Astrocyte (in vitro differentiated cells and primary cell): ENCODE measurements at regions not wholly inside any gene's neighbourhood (a gene's known extent, or its start where the extent isn't known, plus 50 kb on each side); places are given as distances from the start of the nearest gene placed in this dataset.

Experiments
- EZH2 ChIP-seq: IDR thresholded peaks from 2 replicates; pipeline ENCODE4 v1.6.1; 2012; ENCODE audit warnings: mild to moderate bottlenecking, low read length, inconsistent platforms; ENCODE audit not compliant: insufficient read depth
- TF ChIP-seq, protein P1 (sequence below): IDR thresholded peaks from 2 replicates; pipeline ENCODE4 v1.5.1; 2011; ENCODE audit warnings: low read depth, mild to moderate bottlenecking, inconsistent platforms, low read length, moderate library complexity; ENCODE audit not compliant: insufficient read depth

DNA sequence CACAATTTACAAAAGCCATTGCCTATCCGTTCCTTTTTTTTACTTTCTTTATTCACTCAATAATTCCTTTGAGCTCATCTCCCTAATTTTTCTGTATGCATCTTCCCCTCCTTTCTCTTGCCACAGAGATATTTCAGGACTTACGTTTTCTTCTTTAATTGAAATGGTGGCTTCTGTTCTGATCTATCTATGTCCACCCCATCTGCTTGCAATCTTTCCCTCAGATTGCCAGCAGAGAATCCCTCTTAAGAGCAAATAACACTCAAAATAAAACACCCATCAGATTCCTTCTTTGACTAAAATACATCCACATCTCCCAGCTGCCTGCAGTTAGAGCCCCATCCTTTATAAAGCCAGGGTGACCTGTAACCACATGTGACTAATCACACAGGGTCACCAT is 478.6 kb downstream of the EFNB2 start:
- TF ChIP-seq, protein P1, sequence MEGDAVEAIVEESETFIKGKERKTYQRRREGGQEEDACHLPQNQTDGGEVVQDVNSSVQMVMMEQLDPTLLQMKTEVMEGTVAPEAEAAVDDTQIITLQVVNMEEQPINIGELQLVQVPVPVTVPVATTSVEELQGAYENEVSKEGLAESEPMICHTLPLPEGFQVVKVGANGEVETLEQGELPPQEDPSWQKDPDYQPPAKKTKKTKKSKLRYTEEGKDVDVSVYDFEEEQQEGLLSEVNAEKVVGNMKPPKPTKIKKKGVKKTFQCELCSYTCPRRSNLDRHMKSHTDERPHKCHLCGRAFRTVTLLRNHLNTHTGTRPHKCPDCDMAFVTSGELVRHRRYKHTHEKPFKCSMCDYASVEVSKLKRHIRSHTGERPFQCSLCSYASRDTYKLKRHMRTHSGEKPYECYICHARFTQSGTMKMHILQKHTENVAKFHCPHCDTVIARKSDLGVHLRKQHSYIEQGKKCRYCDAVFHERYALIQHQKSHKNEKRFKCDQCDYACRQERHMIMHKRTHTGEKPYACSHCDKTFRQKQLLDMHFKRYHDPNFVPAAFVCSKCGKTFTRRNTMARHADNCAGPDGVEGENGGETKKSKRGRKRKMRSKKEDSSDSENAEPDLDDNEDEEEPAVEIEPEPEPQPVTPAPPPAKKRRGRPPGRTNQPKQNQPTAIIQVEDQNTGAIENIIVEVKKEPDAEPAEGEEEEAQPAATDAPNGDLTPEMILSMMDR: no peak
- no peak for TF ChIP-seq EZH2
